ENCODE measurements at regions not wholly inside any gene's neighbourhood (a gene's known extent, or its start where the extent isn't known, plus 50 kb on each side); places are given as distances from the start of the nearest gene placed in this dataset.
"Not testable (repeated sequence)": the region's sequence is repeated elsewhere in the genome, so short reads cannot be mapped to it uniquely, and the experiment has no call there.

- DNase-seq: no peak
Measured at GRCh38 chr11:26841818-26842473, 120.1 kb upstream of the SLC5A12 start.

GRCh38 chr11:26842478-26843282 lies 120.8 kb upstream of the SLC5A12 start:
- DNase-seq: no peak

DNA sequence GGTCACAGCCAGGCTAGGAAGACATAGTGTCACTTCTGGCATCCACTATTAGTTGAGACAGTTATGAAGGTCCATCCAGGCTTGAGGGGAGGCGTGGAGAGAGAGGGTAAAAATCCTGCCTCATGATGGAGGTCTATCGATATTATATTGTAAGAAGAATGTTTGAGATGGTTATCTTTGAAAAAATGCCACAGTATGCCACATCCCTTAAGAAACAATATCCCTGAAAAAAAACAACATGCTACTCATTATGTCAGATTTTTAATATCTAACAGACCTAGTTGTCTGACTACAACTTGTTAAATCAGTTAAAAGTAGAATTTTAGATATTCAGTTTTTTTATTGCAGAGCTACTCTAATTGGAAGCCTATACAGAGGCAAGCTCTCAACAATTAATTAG lies 121.7 kb upstream of the SLC5A12 start:
- DNase-seq: no peak

- no peak for DNase-seq
Measured at GRCh38 chr11:26844963-26845362, 123.1 kb upstream of the SLC5A12 start.

GRCh38 chr11:26846227-26846626 lies 124.4 kb upstream of the SLC5A12 start:
- no peak for DNase-seq

- no peak for DNase-seq
Measured at GRCh38 chr11:26847459-26847858, 125.6 kb upstream of the SLC5A12 start.

- DNase-seq: no peak
Measured at GRCh38 chr11:26847977-26848376, 126.1 kb upstream of the SLC5A12 start.

- no peak for DNase-seq
Measured at GRCh38 chr11:26849036-26849435, 127.2 kb upstream of the SLC5A12 start.

DNA sequence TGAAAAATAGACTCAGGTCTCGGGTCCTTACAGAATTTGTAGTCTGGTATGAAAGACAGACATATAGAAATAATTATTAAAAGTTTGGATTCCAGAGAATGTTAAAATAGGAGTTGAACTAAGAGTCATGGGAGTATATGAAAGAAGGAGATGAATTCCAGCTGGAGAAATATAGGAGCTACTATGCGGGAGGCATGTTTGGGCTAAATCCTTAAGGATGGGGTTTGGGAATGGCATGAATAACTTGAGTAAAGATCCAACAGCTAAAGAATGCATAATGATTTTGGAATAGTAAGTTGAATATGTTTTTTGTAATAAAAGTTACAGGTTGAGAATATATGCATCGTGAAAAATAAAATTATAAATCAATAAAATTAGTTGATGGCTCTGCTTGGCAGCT lies 129.4 kb upstream of the SLC5A12 start:
- no peak for DNase-seq

DNA sequence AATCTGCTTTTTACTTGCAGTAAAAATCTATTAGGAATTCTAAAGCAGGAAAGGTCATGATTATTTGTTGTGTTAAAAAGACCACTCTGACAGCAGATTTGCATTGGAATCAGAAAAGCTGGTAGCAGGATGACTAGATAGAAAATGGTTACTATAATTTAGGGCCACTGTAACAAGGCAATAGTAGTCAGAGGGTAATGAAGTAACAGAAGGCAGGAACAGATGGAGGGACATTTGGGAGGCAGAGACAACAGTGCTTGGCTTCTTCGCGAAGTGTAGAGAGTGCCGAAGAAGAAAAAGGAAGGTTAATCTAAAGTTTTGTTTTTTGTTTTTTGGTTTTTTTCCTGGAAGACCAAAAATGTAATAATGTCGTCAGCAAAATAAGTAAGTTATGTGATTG lies 129.8 kb upstream of the SLC5A12 start:
- no peak for DNase-seq

- DNase-seq: no peak
Measured at GRCh38 chr11:26858098-26858497, 135.8 kb upstream of the FIBIN start.

GRCh38 chr11:26859416-26859815 lies 134.5 kb upstream of the FIBIN start:
- DNase-seq: no peak

DNA sequence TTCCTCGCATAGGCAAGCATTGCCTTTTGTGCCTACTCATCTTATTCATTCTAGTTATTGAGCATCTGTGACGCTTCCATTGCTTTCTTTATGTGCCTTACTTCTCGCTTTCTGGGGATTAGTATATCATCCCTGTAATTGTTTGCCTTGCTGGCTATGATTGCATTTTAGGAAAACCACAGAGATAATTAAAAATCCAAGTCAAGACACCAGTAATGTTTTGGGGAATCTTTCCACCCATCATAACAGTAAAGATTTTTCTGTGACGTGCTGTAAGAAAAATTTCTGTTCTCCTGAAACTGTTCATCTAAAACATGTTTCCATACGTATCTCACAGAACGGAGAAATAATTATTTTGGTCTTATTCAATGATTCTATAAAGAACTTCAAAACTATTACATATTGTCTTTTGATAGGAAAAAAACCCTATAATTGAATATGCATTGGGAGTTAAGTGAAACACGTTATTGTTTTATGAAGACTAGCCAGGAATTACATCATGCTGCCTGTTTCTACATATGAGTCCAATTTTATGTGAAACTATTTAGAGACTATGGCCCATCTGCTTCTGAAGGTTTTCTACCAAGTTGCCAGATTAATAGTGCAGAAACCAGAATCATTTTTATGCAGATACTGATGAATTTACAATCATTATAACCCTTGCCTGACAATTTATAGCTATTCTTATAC lies 133.7 kb upstream of the FIBIN start:
- no peak for DNase-seq

DNA sequence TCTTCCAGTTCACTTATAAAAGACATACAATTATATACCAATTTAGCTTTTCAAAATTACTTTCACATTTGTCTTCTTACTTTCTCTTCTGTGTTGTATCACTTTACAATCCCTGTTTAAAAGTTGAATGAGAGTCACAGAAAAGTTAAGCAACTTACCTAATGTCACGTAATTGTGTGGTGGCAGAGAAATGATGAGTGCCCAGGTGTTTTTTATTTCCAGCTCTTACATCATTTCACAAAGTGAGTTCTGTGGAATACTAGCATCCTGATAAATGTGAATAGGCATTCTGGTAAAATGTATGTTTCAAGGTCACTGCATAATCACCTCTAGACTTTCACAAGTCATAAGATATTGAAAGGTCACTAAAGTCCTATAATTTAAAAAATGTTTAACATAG lies 133.0 kb upstream of the FIBIN start:
- no peak for DNase-seq

DNA sequence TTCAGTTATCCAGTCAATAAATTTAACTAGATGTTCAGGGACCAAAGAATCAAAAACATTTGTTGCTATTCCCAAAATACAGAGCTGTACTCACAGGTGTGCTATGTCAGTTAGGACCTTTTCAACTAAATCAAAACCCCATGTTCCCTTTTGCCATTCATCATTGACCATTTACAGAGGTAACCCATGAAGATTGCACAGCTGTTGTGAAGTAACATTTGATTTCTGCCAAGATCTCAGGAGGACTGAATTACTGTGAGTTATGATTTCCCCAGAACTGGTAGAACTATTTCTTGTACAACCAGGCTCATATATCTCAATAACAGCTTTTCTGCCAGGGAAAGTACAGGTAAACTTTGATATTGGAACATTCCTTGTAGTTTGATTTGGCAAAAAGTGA lies 131.1 kb upstream of the FIBIN start:
- no peak for DNase-seq

DNA sequence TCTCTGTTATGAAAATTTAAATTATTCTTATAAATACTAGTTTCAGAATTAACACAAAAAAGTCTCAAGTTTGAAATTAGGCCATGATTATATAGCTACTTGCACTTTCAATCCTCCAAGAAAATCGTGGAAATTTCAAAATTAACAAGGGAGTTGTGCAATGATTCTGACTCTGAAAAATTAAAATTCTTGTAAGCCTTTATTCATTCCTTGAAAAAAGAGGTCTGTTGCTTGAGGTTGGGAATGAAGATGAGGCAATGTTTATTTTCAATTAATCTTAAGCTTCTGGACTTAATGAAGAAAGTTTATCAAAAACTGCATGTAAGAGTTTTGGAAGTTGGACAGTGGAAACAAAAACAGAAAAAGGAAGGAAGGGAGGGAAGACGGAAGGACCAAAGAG lies 128.2 kb upstream of the FIBIN start:
- DNase-seq: no peak

GRCh38 chr11:26867286-26867685 lies 126.6 kb upstream of the FIBIN start:
- no peak for DNase-seq

- no peak for DNase-seq
Measured at GRCh38 chr11:26878959-26879581, 114.8 kb upstream of the FIBIN start.

- not testable (repeated sequence) for DNase-seq
Measured at GRCh38 chr11:26882363-26882880, 111.5 kb upstream of the FIBIN start.

GRCh38 chr11:26891501-26891900 lies 102.4 kb upstream of the FIBIN start:
- DNase-seq: no peak

DNA sequence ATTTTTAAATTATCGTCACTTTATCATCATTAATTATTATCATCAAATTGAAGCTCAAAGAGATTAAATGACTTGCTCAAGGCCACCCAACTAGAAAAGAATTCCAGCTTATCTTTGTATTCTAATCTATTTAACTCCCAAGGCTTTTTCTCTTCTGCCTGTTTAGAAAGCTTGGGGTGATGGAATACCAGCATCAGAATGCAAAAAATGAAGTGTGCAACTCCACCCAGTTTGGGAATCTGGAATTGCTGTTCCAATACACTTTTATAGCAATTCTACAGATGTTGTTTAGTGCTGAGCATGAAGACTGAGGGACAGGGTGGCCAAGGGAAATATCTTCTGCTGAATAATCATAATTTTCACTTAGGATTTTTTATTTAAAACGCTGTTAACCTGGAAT lies 97.2 kb upstream of the FIBIN start:
- DNase-seq: no peak

- no peak for DNase-seq
Measured at GRCh38 chr11:26898799-26899198, 95.1 kb upstream of the FIBIN start.

DNA sequence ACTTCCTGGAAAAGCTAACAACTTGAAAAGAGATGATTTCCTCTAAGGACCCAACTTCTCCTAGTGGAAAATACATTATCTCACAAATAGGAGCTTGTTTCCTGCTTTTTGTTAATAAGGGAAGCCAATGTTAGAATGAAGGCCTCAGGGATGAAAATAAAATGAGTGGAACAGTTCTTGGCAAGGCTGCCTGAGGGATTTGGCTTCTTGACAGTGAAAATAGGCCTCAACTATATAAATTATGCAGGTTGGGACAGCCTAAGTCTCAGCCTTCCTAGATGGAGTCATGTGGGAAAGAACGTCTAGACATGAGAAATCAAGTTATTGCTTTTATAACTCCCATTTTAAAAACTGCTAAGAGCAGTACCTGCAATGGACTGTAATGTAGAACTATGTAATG lies 92.8 kb upstream of the FIBIN start:
- no peak for DNase-seq

Measured in NCI-H2227 treated with DMSO at 0.1 percent for 48 hours (cell line).